T47D (cell line): ENCODE measurements at regions not wholly inside any gene's neighbourhood (a gene's known extent, or its start where the extent isn't known, plus 50 kb on each side); places are given as distances from the start of the nearest gene placed in this dataset.

Experiments used
- DNase-seq, 2 experiments: peaks; one replicate each; pipeline versions ENCODE4 v3.0.0 to v3.0.0-alpha.2; 2011 to 2012; ENCODE audit warnings: low read depth in 1 of 2, low spot score in 1 of 2
- JUND ChIP-seq: IDR thresholded peaks from 2 replicates; pipeline ENCODE4 v1.6.1; 2012; ENCODE audit warnings: low read depth
- in situ Hi-C: cut with HindIII; loops from 2 replicates; pipeline ENCODE4 v1.10.0; 2016; ENCODE audit warnings: low sequenced_read_pairs, low pct_unique_long_range_greater_than_20kb

- DNase-seq: peak in 1 of 2 experiments; percentile 67
- no peak for TF ChIP-seq JUND
- in situ Hi-C loops: no loop called here
Observed at GRCh38 chr10:44492678-44493077, 107.8 kb upstream of the CXCL12 start.

DNA sequence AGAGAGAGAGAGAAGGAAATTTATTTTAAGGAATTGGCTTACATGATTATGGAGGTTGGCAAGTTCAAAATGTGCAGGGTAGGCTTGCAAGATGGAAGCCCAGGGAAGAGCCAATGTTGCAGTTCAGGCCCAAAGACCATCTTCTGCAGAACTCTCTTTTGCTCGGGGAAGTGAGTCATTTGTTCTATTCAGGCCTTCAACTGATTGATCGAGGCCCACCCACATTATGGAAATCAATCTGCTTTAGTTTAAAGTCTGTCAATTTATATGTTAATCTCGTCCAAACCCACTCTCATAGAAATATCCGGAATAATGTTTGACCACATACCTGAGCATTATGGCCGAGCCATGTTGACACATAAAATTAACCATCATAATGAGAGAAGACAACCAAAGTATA is 113.3 kb upstream of the CXCL12 start:
- DNase-seq: no peak
- TF ChIP-seq JUND: no peak
- in situ Hi-C loops: no loop called here

GRCh38 chr10:44500451-44500850 is 115.6 kb upstream of the CXCL12 start:
- DNase-seq: no peak
- TF ChIP-seq JUND: no peak
- in situ Hi-C loops: no loop called here

- no peak for DNase-seq
- TF ChIP-seq JUND: no peak
- in situ Hi-C loops: no loop called here
Observed at GRCh38 chr10:44506386-44506785, 121.5 kb upstream of the CXCL12 start.

GRCh38 chr10:44510379-44511115 is 125.7 kb upstream of the CXCL12 start:
- no peak for TF ChIP-seq JUND
- no peak for DNase-seq
- in situ Hi-C loops: no loop called here

GRCh38 chr10:44511166-44511565 is 126.3 kb upstream of the CXCL12 start:
- no peak for TF ChIP-seq JUND
- in situ Hi-C loops: no loop called here
- DNase-seq: no peak

GRCh38 chr10:44511601-44512000 is 126.7 kb upstream of the CXCL12 start:
- TF ChIP-seq JUND: no peak
- in situ Hi-C loops: no loop called here
- DNase-seq: no peak

- in situ Hi-C loops: no loop called here
- no peak for TF ChIP-seq JUND
- no peak for DNase-seq
Observed at GRCh38 chr10:44512431-44513022, 127.6 kb upstream of the CXCL12 start.

GRCh38 chr10:44513591-44513990 is 128.7 kb upstream of the CXCL12 start:
- in situ Hi-C loops: no loop called here
- no peak for DNase-seq
- no peak for TF ChIP-seq JUND

DNA sequence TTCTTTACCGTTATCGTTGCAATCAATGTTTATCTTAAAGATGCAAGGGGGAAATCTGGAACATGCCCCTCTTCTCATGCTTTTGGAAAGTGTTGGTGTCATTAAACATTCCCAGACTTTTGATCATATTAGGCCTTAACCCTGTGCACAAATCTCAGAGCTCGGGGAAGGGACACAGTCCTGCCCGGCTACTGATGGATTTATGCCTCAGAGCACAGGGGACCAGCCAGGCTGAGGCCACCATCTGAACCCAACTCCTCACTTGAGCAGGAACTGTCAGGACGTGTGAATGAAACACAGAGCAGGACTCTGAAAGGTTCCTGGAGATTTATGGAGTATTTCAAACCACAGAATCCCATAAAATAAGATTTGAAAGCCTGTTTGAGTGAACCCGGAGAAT is 132.0 kb upstream of the CXCL12 start:
- DNase-seq: no peak
- TF ChIP-seq JUND: no peak
- in situ Hi-C loops: no loop called here

- DNase-seq: peak in 1 of 2 experiments; percentile 50
- no peak for TF ChIP-seq JUND
- in situ Hi-C loops: no loop called here
Observed at GRCh38 chr10:44517635-44518034, 132.7 kb upstream of the CXCL12 start.

DNA sequence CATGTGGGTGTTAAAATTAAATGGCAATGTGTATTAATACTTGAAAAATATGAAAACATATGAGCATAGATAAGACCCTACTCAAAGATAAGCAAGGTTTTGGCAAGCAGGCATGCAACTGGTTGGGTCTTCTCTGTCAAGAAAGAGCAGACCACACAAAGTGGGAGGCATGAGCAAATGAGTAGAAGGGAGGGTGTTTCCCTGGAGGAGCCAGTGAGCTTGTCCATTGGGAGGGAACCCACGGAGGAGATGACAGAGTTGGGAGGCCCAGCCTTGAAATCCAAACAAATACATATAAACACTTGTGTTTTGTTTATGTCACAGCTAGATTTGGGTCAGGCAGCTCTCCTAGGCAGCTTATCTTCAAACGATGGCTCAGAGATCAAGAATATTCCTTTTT is 134.5 kb upstream of the CXCL12 start:
- in situ Hi-C loops: no loop called here
- no peak for DNase-seq
- TF ChIP-seq JUND: no peak

GRCh38 chr10:44520651-44521050 is 135.8 kb upstream of the CXCL12 start:
- TF ChIP-seq JUND: no peak
- DNase-seq: no peak
- in situ Hi-C loops: no loop called here

DNA sequence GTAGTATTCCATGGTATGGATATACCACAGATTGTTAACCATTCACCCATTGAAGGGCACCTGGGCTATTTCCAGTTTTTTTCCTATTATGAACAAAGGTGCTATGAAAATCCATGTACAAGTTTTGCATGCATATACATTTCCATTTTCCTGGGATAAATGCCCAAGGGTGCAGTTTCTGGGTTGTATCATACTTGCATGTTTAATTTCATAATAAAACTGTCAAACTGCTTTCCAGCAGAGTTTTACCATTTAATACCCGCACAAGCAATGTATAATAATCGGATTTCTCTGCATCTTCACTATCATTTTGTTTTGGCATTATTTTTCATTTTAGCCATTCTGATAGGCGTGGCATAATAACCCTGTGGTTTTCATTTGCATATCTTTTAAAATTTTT is 154.3 kb upstream of the CXCL12 start:
- in situ Hi-C loops: no loop called here
- TF ChIP-seq JUND: no peak
- no peak for DNase-seq
